ENCODE measurements at regions not wholly inside any gene's neighbourhood (a gene's known extent, or its start where the extent isn't known, plus 50 kb on each side); places are given as distances from the start of the nearest gene placed in this dataset.

GRCh38 chr2:81303321-81303720 lies 998.8 kb upstream of the LRRTM1 start:
- no peak for TF ChIP-seq POLR2A (IDR thresholded peaks at IDR 0.05; ENCODE audit: low read length)
- no peak for TF ChIP-seq GATA1 (IDR thresholded peaks at IDR 0.05; ENCODE audit: low read depth, low read length)
